ENCODE measurements at regions not wholly inside any gene's neighbourhood (a gene's known extent, or its start where the extent isn't known, plus 50 kb on each side); places are given as distances from the start of the nearest gene placed in this dataset.

- intact Hi-C loops (cut with DNase I; ENCODE audit: low total_unique reads) = no loop called here
- Histone ChIP-seq H3K4me1 (no peaks in the 10 kb centered on the region), H3K9me3 (peaks cover 0 to 7% (median 3%) of the 10 kb centered on the region in 4 donors), H3K27me3 (no peaks in the 10 kb centered on the region), H3K27ac (no peak overlapping the region), H3K4me3 (no peak overlapping the region), H3K36me3 (no peaks in the 10 kb centered on the region)
- 34 to 56% (median 41%) methylated on average over 2 of the region's 2 CpGs for WGBS, 5 donors
- DNase-seq = no peak
- TF ChIP-seq EP300 (IDR thresholded peaks at IDR 0.05) (no peak), CTCF (IDR thresholded peaks at IDR 0.05) (no peak), POLR2AphosphoS5 (IDR thresholded peaks at IDR 0.05) (no peak), POLR2A (IDR thresholded peaks at IDR 0.05) (no peak)
These were observed 405.8 kb upstream of the ADAMTS16 start for GRCh38 chr5:4734348-4734747.

GRCh38 chr5:4735261-4735660 lies 404.9 kb upstream of the ADAMTS16 start:
- WGBS, 5 donors = 50 to 74% (median 65%) methylated on average over 3 of the region's 3 CpGs
- no peak for DNase-seq
- Histone ChIP-seq H3K4me3 (no peak overlapping the region), H3K27ac (no peak overlapping the region), H3K36me3 (no peaks in the 10 kb centered on the region), H3K9me3 (peaks cover 0 to 7% (median 3%) of the 10 kb centered on the region in 4 donors), H3K27me3 (no peaks in the 10 kb centered on the region), H3K4me1 (no peaks in the 10 kb centered on the region)
- intact Hi-C loops (cut with DNase I; ENCODE audit: low total_unique reads) = no loop called here
- TF ChIP-seq EP300 (IDR thresholded peaks at IDR 0.05) (no peak), POLR2A (IDR thresholded peaks at IDR 0.05) (no peak), POLR2AphosphoS5 (IDR thresholded peaks at IDR 0.05) (no peak), CTCF (IDR thresholded peaks at IDR 0.05) (no peak)

GRCh38 chr5:4737868-4738267 lies 402.3 kb upstream of the ADAMTS16 start:
- Histone ChIP-seq H3K27ac (no peak overlapping the region), H3K27me3 (no peaks in the 10 kb centered on the region), H3K36me3 (no peaks in the 10 kb centered on the region), H3K4me3 (no peak overlapping the region), H3K4me1 (no peaks in the 10 kb centered on the region), H3K9me3 (peaks cover 0 to 10% (median 3%) of the 10 kb centered on the region in 4 donors)
- intact Hi-C loops (cut with DNase I; ENCODE audit: low total_unique reads) = no loop called here
- 45 to 65% (median 56%) methylated on average over 1 of the region's 1 CpG for WGBS, 5 donors
- no peak for TF ChIP-seq POLR2A (IDR thresholded peaks at IDR 0.05)
- TF ChIP-seq CTCF (IDR thresholded peaks at IDR 0.05) = no peak
- TF ChIP-seq POLR2AphosphoS5 (IDR thresholded peaks at IDR 0.05) = no peak
- no peak for TF ChIP-seq EP300 (IDR thresholded peaks at IDR 0.05)
- DNase-seq = no peak

GRCh38 chr5:4738298-4738697 lies 401.8 kb upstream of the ADAMTS16 start:
- Histone ChIP-seq H3K36me3 (no peaks in the 10 kb centered on the region), H3K4me3 (no peak overlapping the region), H3K9me3 (peaks cover 0 to 11% (median 3%) of the 10 kb centered on the region in 4 donors), H3K4me1 (no peaks in the 10 kb centered on the region), H3K27me3 (no peaks in the 10 kb centered on the region), H3K27ac (no peak overlapping the region)
- WGBS, 5 donors = 36 to 42% (median 40%) methylated on average over 2 of the region's 2 CpGs
- DNase-seq = no peak
- intact Hi-C loops (cut with DNase I; ENCODE audit: low total_unique reads) = no loop called here
- no peak for TF ChIP-seq POLR2AphosphoS5 (IDR thresholded peaks at IDR 0.05)
- TF ChIP-seq POLR2A (IDR thresholded peaks at IDR 0.05) = no peak
- TF ChIP-seq EP300 (IDR thresholded peaks at IDR 0.05) = no peak
- no peak for TF ChIP-seq CTCF (IDR thresholded peaks at IDR 0.05)
